Heart left ventricle (tissue), 13 donors: ENCODE measurements at regions not wholly inside any gene's neighbourhood (a gene's known extent, or its start where the extent isn't known, plus 50 kb on each side); places are given as distances from the start of the nearest gene placed in this dataset.

Experiments
- CTCF ChIP-seq, 12 donors: fragments of 200-600 bp; sonication (generic) in 4 of 12; IDR thresholded peaks; one replicate each; pipeline versions ENCODE4 v1.5.0 to v1.8.0; 2018 to 2022; ENCODE audit warnings: antibody characterized with exemption in 12 of 12, mild to moderate bottlenecking in 5 of 12
- POLR2A ChIP-seq, 2 donors: fragments of 450-650 bp; IDR thresholded peaks; one replicate each; pipeline ENCODE4 v1.6.1; 2017; ENCODE audit warnings: antibody characterized with exemption in 2 of 2, mild to moderate bottlenecking in 2 of 2, moderate library complexity in 2 of 2
- donor health status: ischemic (EF 13 %, LVEDD 7.1; RV severe dilation, severe dysfunction).
- donor health status: DM: no; HTN: yes; CAD: no.
- donor health status: DM: no; HTN: no; CAD: no.
- donor health status: ischemic (EF 25% LVEDD 6.9; RV normal size, moderate dysfunction).
- donor health status: ischemic (EF 25% LVEDD 5.7; RV mildly dilated, moderate dysfunction).
- donor health status: ischemic (EF 35%, LVEDD 5.7; RV mildly dilated, moderate dysfunction).
- donor health status: nonischemic (EF 11% LVEDD 7.7; RV severe dilation, severe dysfunction).
- donor health status: DM: yes; HTN: yes; CAD: no.
- donor health status: PGD.
- donor health status: ischemic (EF 29% LVEDD 5.4; RV normal size, mild dysfunction).
- donor health status: nonischemic (EF 23%, LVEDD 6.1; RV moderate dilation, normal function).

GRCh38 chr4:36704289-36704688 lies 422.9 kb downstream of the DTHD1 start:
- TF ChIP-seq CTCF (IDR thresholded peaks at IDR 0.05) (no peak), POLR2A (IDR thresholded peaks at IDR 0.05) (no peak)
